ENCODE measurements at regions not wholly inside any gene's neighbourhood (a gene's known extent, or its start where the extent isn't known, plus 50 kb on each side); places are given as distances from the start of the nearest gene placed in this dataset.

DNA sequence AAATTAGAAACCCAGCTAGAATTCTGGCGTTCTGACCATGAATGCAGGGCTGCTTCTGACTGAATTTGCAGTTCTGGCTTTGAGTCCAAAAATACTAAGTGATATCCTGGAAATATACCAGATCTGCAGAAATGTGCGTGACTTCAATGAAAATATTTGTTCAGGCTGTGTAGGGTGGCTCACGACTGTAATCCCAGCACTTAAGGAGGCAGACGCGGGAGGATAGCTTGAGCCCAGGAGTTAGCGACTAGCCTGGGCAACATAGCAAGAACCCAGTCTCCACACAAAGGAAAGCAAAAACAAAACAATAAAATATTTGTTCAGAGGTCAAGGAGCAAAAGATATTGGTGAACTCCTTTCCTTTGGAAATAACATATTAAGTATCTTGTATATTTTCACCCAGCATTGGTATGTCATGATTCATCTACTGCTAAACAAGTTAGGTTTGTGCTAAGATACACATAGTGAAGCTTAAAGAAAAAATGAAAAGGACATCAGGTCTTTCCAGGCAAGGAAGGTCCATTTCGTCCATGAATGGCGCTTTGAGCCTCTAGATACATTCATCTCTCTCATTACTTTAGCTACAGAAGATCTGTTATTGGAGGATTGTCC is 239.2 kb downstream of the CMPK2 start:
- DNase-seq (ENCODE audit: low spot score): no peak

DNA sequence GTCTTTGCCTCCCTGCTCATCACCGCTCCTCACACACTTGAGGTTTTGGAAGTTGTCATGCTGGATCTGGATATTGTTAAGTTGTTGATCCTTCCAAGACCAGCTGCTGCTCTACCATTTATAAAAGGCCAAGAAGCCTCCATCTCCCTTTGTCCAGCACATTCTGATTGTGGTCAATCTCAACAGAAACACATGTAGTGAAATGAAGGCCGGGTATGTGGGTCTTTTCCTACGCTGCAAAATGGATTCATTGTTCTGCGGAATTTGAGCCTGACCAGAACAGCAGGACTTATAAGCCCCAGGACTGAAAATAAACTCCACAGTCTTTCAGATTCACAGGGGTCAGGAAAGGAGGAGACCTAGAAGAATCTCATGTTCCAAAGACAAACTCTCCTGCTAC is 238.4 kb downstream of the CMPK2 start:
- DNase-seq (ENCODE audit: low spot score): no peak

DNA sequence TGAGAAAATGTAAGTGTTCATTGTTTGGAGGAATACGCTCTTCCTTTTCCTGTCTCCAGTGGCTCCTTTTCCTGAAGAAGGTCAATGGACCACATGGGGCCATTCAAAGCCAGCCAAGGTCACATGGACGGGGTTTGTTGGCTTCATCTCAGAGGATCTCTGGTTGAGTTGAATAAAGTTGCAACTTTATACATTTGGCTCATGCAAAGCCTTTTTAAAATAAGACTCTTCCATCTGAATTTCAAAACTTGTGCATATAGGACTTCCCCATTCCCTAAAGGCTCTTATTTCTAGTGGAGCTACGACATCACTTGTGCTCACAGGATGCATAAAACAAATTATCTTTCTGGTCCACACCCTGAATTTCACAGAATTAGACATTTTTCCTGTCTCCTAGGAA is 235.5 kb downstream of the CMPK2 start:
- no peak for DNase-seq (ENCODE audit: low spot score)

DNA sequence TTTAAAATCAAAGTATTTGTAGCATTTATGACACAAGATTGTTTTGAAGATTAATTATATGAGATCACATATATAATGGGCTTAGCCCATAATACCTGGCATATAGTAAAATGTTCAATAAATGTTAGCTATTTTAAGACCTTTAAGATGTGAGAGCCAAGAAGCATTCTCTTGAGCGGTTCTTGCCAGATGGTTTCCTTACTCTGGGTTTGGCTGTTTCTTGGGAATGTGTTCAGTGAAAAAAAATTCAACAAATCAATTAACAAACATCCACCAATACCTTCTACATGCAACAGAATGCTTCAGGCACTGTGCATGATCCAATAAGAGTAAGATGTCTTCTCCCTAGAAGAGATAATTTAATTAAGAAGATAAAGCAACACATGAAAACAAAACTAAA is 230.4 kb downstream of the CMPK2 start:
- no peak for DNase-seq (ENCODE audit: low spot score)

DNA sequence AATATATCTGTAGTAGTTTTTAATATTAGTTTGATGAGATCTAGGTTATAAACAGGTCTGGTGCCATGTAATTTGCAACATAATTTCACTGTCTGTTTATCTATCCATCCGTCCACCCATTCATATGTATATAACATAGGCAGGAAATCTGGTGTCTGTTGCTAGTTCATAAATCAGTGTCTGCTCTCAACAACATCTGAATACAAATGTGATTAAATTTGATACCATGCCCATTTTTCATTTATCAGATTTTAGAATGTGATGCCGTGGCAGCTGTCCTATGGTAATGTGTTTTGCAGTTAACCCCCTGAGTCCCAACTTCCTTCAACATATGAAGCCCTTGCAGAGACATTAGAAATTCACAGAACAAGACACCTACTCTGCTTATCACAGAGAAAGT is 228.4 kb downstream of the CMPK2 start:
- no peak for DNase-seq (ENCODE audit: low spot score)

DNA sequence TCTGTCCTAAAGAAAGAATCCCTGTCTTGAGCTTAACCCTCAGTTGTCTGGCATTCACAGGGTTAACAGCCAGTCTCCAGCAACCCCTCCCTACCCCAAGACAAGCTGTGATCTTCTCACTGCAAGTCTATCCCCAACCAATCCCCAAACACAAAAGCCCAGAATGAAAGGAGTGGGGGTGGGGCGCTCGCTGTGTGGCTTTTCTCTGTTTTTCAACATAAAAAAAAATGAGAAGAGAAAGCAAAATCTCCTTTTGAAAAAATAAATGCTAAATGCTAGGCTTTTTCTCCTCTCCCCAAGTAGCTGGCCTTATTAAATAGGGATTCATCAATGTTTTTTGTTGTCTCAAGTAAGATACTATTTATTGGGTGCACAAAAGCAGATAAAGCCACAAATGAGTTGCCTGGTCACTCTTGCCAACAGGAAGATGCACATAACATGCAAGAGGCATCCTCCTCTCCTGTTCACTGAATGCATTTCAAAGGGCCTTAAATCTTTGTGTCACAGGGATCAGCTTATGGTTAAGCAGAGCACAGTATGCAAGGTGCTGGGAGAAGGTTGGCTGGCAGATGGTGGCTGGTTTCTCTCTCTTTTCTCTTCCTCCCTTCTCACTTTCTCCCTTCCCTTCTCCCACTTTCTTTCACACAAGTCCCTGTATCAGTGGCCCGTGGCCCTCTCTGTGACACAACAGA is 225.6 kb downstream of the CMPK2 start:
- DNase-seq (ENCODE audit: low spot score): no peak

DNA sequence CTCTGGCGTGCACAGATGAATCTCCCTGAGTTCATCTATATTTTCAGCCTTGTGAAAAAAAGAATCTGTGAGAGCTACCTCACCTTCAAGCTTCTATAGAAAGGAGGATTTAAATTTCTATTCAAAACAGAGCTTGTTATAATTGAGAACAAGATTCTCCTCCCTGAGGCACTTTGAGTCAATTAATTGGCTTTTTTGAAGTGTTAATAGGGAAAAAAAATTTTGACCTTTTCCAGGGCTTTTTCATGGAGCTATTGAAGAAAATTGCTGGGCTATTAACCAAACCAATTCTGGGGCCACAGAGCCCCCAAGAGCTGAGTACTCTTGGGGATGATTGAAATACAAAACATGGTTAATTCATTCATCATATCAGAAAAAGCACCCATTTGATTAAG is 225.1 kb downstream of the CMPK2 start:
- DNase-seq (ENCODE audit: low spot score): no peak

DNA sequence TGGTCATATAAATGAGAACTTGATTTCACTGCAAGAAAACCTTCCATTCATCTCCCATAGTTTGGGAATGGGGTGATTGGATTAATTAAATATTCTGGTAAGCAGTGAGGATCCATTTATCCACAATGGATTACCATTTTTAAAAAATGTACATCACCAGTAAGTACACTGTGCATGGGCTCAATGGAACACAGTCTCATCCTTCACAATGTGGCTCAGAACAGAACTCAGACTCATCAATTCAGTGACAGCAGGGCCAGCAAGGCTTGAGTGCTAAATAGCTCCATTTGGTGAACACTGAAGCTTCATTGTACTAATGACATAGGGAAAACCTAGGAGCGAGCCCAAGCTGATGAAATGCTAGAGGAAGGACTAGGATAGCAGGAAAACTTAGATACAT is 223.8 kb downstream of the CMPK2 start:
- no peak for DNase-seq (ENCODE audit: low spot score)

DNA sequence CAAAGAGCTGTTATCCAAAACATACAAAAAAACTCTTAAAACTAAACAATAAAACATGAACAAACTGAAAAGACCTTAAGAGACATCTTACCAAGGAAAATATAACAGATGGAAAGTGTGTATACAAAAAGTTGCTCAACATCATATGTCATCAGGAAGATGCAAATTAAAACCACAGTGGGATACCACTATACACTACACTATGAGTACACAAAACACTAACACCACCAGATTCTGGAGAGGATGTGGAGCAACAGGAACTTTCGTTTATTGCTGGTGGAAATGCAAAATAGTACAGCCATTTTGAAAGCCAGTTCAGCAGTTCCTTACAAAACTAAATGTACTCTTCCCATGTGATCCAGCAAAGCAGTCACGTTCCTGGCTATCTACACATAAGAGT is 221.4 kb downstream of the CMPK2 start:
- DNase-seq (ENCODE audit: low spot score): no peak

DNA sequence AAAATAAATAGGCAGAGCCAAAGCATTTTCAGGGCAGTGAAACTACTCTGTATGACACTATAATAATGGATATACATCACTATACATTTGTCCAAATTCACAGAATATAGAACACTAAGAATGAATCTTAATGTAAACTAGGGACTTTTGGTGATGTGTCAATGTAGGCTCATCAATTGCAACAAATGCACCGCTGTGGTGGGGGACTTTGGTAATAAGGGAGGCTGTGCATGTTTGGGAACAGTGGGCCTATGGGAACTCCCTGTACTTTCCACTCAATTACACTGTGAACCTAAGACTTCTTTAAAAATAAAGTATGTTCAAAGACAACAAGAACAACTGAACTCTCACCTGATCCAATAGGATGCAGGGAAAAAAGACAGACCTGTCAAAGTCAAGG is 220.7 kb downstream of the CMPK2 start:
- no peak for DNase-seq (ENCODE audit: low spot score)

DNA sequence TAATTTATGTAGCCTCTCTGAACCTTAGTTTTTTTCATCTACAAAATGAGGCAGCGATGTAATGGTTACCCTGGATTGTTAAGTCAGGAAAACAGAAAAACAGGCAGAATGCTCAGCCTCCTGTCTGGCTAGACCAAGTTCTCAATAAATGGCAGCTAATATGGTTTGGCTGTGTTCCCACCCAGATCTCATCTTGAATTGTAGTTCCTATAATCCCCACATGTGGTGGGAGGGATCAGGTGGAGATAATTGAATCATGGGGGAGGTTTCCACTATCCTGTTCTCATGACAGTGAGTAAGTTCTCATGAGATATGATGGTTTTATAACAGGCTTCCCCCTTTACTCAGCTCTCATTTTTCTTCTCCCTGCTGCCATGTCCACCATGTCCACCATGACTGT is 220.0 kb downstream of the CMPK2 start:
- no peak for DNase-seq (ENCODE audit: low spot score)

DNA sequence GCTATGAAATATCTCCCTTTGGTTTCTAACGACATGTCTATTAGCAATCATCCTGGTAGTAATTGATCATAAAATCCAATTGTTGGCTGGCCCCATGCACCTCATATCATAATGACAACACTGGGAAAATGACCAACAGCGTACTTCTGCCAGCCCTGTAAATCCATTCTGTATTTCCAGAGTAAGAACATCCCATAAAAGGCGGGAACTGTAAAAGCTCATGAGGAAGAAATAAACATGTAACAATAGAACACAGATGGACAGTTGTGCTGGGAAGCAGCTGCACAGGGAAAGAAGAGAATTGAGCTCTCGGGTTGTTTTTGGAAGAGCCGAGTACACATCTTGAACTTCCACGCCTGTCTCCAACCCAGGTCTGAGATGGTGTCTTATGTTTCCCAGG is 218.7 kb downstream of the CMPK2 start:
- DNase-seq (ENCODE audit: low spot score): no peak

DNA sequence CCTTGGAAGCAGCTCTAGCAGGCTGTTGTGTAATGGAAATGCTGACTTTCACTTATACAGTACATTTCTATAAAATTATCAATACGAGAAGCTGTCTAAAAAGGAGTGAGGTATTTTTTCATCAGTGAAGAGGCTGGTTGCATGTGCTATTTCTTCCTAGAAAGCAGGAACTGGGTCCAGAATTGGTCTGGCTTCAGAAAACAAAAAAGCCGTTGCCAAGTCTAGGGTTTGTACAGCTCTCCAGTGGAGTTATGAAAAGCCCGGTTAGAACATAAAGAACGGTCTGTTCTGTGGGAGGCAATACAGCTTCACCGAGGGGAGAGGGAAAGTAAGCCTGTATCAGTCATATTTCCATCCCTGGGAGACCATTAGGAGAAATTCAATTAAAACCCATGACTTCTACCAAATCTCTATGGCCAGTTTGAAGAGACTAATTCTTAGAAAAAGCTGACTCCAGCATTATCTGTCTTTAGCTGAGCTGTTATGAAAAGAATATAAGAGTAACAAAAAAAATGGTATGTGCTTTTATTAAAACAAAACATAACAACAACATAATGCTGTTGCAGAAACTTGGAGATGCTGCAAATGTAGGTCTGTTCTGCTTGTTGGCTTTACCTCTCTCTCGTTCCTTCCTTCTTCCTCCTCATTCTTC is 217.0 kb downstream of the CMPK2 start:
- DNase-seq (ENCODE audit: low spot score): no peak

DNA sequence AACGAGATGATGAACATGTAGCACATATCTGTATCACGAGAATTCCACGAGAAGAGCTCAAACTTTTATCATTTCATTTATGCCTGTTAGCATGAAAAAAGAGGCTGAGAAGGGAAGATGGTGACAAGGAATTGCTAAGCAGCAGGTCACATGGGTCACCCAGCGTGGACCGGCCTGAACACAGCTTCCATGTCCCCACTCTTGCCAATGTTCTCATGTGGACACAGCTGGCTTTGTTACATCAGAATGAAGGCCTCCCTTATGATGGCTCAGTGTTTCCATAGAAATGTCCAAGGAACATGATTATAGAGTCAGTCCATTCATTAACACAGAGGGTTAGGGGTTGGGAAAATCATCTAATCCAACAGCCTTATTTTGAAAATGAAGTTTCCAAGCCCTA is 215.4 kb downstream of the CMPK2 start:
- DNase-seq (ENCODE audit: low spot score): no peak

DNA sequence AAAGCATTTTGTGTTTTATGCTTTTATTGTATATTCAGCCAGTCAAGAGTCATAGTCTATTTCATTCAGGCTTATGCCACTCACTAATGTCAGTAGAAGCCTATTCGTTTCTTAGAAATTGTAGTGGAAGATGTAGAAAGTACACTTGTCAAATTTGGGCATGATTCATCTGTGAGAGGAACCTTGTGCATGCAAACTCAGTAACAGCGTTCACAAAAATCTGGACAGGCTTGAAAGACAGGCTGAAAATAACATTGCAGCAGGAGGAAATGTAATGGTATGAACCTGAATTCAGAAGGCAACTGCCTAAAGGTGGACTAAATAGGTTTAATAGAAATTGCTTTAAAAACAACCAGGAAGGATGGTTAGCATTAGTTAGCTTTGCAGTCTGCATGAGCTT is 213.5 kb downstream of the CMPK2 start:
- DNase-seq (ENCODE audit: low spot score): no peak

DNA sequence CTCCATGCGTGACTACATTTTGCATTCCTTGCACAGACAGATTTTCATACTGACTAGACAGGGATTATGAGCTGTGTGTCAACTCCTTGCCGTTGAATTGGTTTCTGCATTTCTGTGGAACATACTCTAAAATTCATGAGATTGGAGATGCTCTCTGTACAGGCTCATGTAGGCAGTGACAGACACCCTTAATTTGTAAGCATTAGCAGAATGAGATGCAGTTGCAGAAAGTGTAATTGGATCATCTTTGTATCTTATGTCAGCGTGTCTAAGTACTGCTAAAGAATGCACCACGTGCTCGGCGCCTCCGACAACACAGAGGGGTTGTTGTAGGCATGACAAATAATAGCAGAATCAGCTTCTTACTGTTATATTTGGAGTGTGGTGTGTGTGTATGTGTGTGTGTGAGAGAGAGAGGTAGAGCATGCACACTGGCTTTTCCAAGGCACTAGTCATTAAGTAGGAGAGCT is 212.4 kb downstream of the CMPK2 start:
- DNase-seq (ENCODE audit: low spot score): no peak

DNA sequence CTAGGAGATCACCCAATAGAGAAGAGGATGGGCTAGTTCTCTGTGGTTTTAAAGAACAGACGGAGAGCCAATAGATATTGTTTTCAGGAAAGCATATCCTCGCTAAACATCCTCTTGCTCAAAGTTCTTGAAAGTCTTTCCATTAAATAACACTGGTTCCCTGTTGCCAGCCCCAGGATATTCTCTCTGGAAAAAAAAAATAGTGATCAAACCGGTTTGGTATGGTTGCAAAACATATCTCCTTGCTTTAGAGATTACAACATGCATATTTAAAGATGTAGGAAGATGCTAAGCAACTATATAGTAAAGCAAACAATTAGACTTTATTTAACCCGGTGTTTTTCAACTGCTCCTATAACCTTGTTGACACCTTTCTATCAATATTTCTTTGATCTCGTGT is 211.4 kb downstream of the CMPK2 start:
- DNase-seq (ENCODE audit: low spot score): no peak

DNA sequence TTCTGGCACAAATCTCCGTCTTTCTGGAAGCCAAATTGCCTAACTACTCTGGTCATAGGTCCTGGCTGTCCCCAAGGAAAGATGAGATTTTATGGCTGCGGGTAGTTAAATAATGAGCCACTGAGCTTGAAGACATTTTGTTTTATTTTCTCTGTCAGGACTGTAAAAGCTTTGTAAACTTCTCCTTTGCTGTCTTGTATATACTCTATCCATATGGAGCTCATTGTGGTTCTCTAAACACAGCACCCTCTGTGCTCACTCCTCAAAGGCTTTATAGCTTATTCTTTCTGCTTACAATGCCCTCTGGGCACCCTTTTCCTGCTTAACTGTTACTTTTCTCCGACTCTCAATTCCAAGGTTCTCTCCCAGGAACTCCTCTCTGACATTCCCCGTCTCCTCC is 209.1 kb downstream of the CMPK2 start:
- no peak for DNase-seq (ENCODE audit: low spot score)

DNA sequence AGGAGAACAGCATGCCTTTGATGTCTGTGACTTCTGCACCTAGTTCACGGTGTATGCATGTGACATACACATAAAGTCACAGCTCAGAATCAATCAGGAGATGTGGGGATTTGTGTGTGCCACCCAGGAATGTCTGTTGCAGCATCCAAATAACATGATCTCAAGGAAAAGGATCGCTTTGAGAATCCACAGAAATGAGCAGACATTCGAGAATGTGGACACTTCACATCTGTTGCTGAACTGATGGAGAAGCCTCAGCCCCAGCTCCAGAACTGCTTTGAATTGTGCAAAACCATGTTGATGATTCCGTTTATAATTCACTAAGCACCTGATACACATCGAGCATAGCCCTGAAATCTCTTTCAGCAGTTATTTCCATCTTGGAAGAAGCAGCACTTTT is 208.6 kb downstream of the CMPK2 start:
- DNase-seq (ENCODE audit: low spot score): no peak

DNA sequence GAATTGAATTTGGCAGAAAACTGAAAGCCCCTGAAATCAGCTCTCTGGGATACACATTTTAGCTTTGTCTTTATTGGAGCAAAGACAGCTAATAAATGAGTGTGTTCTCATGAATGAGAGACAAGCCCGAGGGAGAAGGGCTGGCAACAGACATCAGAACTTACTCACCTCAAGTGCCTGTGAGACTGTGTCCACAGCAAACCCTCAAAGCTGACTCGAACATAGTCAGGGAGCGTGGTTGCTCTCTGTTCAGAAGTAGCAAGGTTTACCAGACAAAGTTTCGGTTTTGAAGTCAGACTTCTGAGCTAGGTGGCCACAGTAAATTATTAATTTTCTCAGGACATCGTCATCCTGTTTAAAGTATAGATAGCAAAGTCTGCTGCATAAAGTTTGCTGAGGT is 207.9 kb downstream of the CMPK2 start:
- no peak for DNase-seq (ENCODE audit: low spot score)

DNA sequence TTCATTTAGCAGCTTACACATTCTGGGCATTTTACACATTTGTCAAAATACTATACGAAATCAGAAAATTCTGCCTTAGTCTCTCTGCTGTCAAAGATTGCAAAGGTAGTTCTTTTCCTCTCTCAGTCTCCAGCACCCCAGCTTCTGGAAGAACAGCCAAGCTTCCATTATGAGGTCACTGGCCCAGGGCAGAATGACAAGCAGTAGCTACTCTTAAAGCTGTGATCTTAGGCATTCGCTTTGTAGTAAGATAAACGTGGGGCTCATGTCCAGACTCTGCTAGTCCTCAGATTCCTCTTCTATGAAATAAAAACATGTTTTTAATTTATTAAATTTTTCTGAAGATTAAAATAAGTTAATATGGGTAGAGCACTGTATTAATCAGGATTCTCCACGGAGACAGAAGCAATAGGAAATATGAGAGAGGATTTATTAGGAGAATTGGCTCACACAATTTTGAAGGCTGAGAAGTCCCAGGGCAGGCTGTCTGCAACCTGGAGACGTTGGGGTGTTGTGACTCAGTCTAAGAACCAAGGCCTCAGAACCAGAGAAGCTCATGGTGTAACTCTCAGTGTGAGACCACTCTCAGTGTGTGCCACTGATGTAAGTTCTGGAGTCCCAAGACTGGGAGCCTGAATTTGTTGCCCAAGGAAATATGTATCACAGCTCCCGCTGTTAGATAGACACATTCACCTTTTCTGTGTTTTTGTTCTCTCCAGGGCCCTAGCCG is 201.2 kb downstream of the CMPK2 start:
- no peak for DNase-seq (ENCODE audit: low spot score)

DNA sequence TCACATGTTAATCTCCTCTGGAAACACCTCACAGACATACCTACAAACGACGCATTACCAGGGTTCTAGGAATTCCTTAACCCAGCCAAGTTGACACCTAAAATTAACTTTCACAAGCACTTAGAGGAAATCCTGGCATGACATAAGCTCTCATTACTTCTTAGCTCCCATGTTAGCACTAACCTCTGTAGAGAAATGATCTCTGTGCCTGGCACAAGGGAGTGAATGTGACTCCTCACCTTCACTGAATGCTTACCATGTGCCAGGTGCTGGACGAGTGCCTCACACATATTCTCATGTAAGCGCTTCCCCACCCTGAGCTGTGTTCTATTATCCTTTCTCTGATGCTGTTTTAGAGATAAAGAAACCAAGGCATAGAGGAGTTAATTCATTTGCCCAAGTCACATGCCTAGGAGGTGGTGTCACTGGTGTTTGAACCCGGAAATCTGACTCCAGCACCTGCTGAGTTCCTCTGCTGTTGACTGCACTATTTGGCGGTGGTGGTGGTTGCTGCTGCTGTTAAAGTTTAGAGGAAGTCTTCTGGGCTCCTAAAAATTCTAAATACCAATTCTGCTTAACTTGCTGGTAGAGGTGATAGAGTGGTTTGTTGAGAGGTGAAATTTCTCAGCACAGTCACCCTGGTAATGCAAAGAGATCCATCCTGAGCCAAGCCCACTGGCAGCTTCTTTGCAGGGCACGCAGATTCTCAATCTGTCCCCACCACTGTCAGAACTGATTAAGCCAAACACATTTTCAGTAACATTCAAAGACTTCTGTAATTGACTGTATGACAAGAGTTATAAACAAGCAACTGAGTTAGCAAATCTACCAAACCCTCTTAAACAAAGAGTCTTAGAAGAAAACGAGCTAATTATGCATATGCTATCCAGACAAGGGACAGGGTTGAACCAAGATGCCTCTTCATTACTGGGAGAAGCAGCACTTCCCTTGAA is 200.3 kb downstream of the CMPK2 start:
- DNase-seq (ENCODE audit: low spot score): no peak
